HG02981 (cell line): ENCODE measurements at regions not wholly inside any gene's neighbourhood (a gene's known extent, or its start where the extent isn't known, plus 50 kb on each side); places are given as distances from the start of the nearest gene placed in this dataset.
"Not testable (repeated sequence)": the region's sequence is repeated elsewhere in the genome, so short reads cannot be mapped to it uniquely, and the experiment has no call there.

ENCODE experiments used
- ATAC-seq: cut with Tn5 transposase; IDR thresholded peaks from one replicate; pipeline ENCODE4 v1.9.1; 2021; ENCODE audit warnings: mild to moderate bottlenecking, moderate library complexity; ENCODE audit not compliant: unreplicated experiment

GRCh38 chr22:48309115-48309705 is 1518.5 kb downstream of the BRD1 start:
- ATAC-seq: no peak

DNA sequence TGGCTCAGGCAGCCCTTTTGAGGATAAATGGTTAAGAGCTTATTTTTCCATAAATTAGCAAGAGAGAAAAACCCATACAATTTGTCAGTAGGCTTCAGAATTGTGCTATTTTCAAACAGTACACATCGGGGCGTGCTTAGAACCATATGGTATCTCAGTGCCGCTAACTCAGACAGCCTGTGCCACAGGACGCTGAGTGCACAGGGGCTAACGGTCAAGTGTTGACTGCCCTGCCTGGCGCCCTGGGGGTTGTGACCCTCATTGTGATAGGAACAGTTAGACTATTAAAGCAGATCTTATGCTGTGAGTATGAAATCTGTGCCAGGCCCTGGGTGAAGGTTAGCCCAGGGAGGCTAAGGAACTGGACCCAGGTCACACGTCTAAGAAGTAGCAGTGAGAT is 1519.7 kb downstream of the BRD1 start:
- ATAC-seq: no peak

DNA sequence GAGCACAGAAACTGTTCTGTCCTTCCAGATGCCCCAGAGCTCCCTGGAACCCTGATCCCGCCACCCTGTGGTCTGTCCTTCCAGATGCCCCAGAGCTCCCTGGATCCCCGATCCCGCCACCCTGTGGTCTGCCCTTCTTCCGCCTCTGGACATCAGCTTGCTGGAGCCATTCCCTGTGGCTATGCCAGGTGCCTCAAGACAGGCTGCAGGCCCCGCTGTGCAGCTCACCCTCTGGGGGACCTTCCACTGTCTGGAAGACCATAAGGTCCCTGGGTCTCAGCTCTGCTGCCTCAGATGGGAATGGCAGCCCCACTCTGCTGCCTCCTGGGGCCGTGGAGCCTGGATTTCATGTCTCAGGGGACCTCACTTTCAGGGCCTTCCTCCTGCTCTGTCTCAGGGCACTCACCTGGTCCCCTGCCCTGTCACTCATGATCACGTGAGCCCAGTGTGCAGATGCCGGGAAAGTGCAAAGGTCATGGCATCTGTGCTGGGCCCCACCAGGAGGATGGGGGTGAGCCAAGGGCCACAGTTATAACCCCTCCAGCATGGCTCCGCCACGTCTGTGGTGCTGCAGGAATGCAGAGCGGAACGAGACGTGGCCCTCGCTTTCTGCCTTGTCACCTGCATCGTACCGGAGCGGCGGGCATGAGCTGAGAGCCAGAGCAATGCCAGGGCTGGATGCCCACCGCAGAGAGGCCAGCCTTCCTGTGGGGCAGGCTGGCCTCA is 1520.7 kb downstream of the BRD1 start:
- no peak for ATAC-seq

DNA sequence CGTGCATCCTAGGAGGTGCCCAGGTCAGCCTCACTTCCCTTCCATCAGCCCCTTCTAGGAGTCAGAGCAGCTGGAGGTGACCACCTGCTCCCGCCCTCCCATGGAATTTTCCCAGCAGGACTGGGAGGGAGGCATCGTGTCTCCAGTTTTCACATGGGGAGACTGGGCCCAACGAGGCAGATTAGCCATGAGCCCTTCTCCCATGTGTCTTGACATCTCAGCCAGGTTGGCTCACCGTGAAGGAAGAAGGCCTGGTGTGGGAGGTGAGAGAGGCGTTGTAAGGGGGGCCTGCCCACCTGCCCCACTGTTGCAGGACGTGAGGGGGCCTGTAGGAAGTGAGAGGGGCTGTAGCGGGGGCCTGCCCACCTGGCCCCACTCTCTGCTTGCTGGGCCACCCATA is 1521.4 kb downstream of the BRD1 start:
- no peak for ATAC-seq

DNA sequence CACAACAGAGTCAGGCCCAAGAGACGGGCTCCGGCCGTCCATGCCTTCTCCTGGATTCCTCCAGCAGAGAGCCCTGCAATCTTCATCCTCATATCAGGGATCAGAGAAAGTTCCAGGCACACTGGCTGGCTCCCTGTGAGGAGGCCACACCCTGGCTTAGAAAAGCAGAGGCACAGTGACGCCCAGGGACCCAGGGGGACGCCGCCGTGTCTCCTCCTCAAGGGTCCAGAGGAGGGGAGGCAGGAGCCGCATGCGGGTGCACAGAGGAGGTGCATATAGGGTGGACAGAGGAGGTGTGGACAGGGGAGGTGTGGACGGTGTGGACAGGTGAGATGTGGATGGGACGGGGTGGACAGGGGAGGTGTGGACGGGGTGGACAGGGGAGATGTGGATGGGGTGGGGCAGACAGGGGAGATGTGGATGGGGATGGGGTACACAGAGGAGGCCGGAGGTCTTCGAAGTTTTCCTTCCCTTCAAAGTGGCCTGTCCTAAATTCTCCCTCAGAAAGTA is 1521.9 kb downstream of the BRD1 start:
- ATAC-seq: no peak

- no peak for ATAC-seq
Observed at GRCh38 chr22:48303369-48303725, 1524.3 kb downstream of the BRD1 start.

GRCh38 chr22:48302657-48303368 is 1524.9 kb downstream of the BRD1 start:
- ATAC-seq: no peak

DNA sequence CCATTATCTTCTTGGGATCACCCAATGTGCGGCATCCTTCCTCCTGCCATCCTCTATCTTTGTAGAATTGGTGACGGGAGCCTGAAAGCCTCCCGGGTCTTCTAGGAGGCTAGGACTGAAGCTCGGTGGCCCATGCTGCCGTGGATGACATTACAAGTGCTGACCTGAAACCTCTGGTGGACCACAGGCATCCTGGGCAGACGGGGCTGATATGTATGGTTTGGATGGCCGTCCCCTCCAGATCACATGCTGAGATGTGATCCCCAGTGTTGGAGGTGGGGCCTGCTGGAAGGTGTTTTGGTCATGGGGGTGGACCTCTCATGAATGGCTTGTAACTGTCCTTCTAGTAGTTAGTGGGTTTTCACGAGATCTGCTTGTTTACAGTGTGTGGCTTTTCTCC is 1525.8 kb downstream of the BRD1 start:
- no peak for ATAC-seq

- no peak for ATAC-seq
Observed at GRCh38 chr22:48301421-48301820, 1526.3 kb downstream of the BRD1 start.

DNA sequence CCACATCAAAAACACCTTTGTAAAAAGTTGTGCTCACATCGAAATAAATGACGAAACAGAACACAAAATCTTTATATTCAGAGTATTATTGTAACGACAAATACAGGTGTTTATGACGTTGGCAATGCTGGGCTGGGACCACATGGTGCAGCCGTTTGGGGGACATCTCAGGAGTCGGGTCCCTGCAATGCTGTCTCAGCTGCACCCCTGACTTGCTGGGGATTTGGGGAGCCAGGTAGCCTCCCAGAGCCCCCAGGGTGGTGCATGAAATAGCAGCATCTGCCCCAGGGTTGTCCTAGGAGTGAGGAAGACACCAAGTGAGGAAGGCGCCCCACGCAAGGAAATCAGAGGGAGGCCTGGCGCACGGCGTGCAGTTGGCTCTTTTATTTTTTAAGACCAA is 1526.8 kb downstream of the BRD1 start:
- ATAC-seq: no peak

DNA sequence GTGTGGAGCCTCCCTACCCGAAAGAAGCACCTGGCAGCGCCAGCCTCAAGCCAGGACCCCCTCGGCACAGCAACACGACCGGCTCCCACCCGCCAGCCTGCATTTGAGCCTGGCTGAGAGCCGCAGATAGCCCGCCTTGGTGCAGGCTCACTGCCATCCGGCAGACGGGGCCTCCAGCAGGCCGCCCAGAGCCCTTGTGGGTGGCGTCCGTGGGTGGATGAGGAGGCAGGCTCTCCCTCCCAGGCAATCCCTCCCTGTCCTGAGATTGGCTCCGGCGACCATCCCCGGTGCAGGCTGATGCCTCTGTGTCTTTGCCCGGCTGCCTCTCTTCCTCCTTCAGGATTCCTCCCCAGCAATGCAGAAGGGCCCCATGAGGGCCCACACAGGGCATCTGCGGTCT is 1527.9 kb downstream of the BRD1 start:
- no peak for ATAC-seq

DNA sequence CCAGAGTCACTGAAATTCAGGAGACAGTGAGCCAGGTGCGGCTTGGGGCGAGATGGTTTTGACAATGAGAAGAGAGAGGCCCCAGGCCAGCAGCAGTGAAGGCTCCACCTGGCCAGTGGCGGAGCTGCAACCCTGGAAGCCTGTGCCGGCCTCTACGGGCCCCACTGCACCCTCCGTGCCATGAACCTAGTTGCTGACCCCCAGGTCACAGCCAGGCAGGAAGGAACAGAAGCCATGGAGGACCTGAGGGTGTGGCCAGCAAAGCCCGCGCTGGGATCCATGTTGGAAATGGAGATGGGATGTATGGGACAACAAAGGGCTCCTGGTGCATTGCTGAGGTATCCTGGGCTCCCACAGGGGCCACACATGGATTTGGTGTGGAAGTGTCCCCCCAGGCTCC is 1528.5 kb downstream of the BRD1 start:
- no peak for ATAC-seq

- ATAC-seq: no peak
Observed at GRCh38 chr22:48297296-48297695, 1530.4 kb downstream of the BRD1 start.

DNA sequence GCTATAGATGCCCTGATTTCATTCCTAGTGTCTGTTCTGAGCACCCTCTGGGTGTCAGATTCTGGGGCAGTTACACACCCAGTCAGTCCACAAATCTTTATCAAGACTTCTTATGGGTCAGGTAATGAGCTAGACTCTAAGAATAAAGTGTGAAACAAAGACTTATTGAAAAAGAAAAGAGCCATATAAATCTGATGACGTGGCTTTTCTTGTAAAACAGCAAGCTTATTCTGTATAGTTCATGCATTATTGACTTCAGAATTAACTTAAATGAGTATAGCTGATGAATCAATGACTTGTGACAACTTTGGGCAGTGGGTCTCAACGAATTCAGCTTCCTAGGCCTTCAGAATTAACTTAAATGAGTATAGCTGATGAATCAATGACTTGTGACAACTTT is 1527.5 kb downstream of the TBC1D22A start:
- ATAC-seq: not testable (repeated sequence)

DNA sequence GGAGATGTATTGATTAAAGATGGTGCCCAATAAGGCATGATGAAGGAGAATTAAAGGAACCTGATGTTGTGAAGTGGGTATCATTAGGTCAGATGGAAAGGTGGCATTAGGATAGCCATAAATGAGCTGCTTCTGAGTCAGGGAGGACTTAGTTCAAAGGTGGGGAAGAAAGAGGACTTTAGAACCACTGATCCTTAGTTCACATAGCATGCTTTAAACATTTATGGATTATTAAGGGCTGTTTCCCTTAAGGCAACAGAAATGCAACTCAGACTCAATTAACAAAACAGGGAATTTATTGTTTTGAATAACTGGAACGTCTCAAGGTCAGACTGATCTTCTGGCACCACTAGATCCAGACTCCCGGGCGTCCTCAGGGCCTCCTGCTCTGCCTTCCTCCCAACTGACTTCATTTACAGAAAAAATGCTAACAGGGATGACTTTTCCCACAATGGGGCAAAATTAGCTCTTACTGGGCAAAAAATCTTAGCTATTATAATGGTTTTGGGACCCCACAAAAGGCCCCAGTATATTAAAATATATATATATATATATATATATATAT is 1526.0 kb downstream of the TBC1D22A start:
- ATAC-seq: no peak

DNA sequence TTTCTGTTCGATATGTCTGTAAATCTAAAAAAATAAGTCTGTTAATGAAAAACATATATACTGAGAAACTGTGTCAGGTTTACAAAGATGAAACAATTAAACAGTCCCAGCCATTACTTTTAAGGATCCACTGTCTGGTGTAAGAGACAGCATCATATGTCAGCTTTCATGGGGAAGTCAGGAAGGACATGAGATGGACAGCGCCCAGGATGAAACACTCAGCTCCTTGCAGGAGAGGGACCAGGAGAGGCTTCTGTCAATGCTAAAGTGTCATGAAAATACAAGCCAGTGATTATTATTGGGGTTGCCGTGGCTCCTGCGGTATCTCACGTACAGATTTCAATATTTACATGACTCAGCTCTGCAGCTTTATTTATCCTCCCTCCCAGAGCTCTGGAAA is 1524.6 kb downstream of the TBC1D22A start:
- no peak for ATAC-seq

DNA sequence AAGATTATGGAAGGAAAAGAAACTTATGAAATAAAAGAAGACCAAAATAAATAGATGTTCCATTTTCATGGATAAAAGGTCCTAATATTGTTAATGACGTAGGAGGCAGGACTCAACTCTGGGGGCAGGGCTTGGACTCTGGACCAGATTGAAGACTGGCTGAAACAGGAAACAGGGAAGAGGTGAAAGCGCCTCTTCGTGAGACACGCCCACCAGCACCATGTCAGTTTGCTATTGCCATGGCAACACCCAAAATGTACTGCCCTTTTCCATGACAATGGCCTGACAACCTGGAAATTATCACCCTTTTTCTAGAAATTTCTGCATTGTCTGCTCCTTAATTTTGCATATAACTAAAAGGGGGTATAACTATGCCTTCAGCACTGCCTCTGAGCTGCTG is 1522.2 kb downstream of the TBC1D22A start:
- no peak for ATAC-seq

DNA sequence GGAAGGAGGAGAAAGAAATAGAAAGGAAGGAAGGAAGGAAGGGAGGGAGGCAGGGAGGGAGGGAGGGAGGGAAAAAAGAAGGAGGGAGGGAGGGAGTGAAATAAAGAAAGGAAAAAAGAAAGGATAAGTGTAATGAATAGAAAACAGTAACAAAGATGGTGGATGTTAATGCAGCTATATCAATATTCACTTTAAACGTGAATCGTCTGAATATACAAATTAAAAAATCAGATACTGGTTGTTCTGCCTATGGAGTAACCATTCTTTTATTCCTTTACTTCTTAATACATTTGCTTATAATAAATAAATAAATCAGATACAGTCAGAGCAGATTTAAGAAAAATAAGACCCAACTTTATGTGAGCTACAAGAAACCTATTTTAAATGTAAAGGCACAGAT is 1520.4 kb downstream of the TBC1D22A start:
- no peak for ATAC-seq

DNA sequence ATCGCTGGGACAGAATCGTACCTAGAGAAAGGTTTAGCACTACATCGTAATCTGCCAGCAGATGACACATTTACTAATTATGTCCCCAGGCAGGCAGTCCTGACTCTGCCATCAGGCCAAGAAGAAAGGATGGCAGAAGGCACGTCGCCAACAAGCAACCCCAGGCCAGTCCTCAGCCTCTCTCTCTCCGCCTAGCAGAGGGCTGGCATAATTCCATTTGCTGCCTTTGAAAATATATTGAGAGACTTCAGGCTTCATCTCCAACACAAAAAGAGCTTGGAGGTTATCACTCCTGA is 1517.0 kb downstream of the TBC1D22A start:
- no peak for ATAC-seq

GRCh38 chr22:48278620-48279460 is 1516.4 kb downstream of the TBC1D22A start:
- ATAC-seq: no peak
